NT2/D1 (cell line): ENCODE measurements at regions not wholly inside any gene's neighbourhood (a gene's known extent, or its start where the extent isn't known, plus 50 kb on each side); places are given as distances from the start of the nearest gene placed in this dataset.

Experiments used
- SUZ12 ChIP-seq: IDR thresholded peaks from 2 replicates; pipeline ENCODE4 v1.6.1; 2011; ENCODE audit not compliant: insufficient read length, insufficient read depth; ENCODE audit errors: extremely low read depth
- YY1 ChIP-seq: IDR thresholded peaks from 2 replicates; pipeline ENCODE4 v1.6.1; 2011; ENCODE audit not compliant: insufficient read length, insufficient read depth
- ZNF274 ChIP-seq: IDR thresholded peaks from 2 replicates; pipeline ENCODE4 v1.6.1; 2011; ENCODE audit warnings: mild to moderate bottlenecking, low read depth, low read length

- TF ChIP-seq YY1: no peak
- no peak for TF ChIP-seq SUZ12
- TF ChIP-seq ZNF274: no peak
Measured at GRCh38 chrX:55167901-55168300, 52.2 kb upstream of the PAGE5 start.
